ENCODE measurements at regions not wholly inside any gene's neighbourhood (a gene's known extent, or its start where the extent isn't known, plus 50 kb on each side); places are given as distances from the start of the nearest gene placed in this dataset.

DNA sequence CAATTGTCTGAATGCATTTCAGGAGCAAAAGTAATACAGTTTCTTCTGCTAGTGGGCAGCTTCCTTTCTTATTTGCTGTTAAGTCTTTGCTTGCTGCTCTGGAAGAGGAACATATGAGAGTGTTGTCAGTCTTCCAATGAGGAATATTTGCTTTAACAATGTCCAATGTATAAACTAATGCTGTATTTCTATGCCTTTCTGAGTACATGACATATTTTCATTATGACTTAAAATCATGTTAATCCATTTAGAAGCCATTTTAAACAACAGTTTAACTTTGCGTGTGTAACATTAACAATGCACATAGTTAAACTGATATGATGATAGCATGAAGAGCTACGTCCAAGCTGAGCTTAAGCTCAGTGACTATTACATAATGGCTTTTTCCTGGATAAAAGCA, 933.4 kb upstream of the GHITM start:
- Histone ChIP-seq H3K27ac (no peak overlapping the region), H3K4me3 (ENCODE audit: low read depth, low read length) (no peak overlapping the region), H3K27me3 (ENCODE audit: insufficient read depth, low read depth, severe bottlenecking) (no peaks in the 10 kb centered on the region), H3K36me3 (no peaks in the 10 kb centered on the region), H3K9me3 (ENCODE audit: severe bottlenecking) (no peaks in the 10 kb centered on the region)
- TF ChIP-seq, protein P1, sequence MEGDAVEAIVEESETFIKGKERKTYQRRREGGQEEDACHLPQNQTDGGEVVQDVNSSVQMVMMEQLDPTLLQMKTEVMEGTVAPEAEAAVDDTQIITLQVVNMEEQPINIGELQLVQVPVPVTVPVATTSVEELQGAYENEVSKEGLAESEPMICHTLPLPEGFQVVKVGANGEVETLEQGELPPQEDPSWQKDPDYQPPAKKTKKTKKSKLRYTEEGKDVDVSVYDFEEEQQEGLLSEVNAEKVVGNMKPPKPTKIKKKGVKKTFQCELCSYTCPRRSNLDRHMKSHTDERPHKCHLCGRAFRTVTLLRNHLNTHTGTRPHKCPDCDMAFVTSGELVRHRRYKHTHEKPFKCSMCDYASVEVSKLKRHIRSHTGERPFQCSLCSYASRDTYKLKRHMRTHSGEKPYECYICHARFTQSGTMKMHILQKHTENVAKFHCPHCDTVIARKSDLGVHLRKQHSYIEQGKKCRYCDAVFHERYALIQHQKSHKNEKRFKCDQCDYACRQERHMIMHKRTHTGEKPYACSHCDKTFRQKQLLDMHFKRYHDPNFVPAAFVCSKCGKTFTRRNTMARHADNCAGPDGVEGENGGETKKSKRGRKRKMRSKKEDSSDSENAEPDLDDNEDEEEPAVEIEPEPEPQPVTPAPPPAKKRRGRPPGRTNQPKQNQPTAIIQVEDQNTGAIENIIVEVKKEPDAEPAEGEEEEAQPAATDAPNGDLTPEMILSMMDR (IDR thresholded peaks at IDR 0.05; ENCODE audit: low read depth, low read length), result no peak
- no peak for DNase-seq

DNA sequence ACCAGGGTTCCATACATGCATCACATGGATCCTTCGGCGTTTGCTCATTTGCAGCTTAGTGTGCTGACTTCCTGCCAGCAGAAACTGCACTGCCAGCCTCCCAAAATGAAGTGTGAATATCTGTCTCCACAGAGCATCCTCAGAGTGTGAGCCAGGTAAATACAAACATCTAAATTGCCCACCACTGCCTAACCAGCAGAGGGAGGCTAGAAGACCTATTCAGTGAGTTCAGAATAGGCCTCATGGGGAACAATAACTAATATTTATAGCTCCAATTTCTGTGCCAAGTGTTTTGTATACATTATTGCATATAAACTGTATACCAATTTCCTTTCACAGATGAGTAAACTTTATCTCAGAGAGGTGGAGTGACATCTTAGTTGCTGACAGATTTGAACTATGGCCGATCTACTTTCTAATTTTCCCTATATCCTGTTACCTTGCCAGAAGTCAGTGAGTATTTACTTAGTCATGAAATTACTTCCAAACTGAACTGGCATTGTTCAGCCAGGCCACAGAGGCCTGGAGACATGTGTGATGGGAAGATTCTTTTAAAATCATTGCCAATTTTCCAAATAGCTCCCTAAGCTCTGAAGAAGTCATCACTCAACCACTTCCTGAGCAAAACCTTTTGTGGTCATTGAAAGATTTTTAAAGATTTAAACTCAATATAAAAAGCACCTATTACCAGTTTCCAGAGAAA, 926.5 kb upstream of the GHITM start:
- H3K27me3 ChIP-seq (ENCODE audit: insufficient read depth, low read depth, severe bottlenecking), result no peaks in the 10 kb centered on the region
- TF ChIP-seq, protein P1 (IDR thresholded peaks at IDR 0.05; ENCODE audit: low read depth, low read length), result no peak
- no peaks in the 10 kb centered on the region for H3K9me3 ChIP-seq (ENCODE audit: severe bottlenecking)
- no peak overlapping the region for H3K4me3 ChIP-seq (ENCODE audit: low read depth, low read length)
- H3K36me3 ChIP-seq, result no peaks in the 10 kb centered on the region
- no peak overlapping the region for H3K27ac ChIP-seq
- DNase-seq, result no peak

DNA sequence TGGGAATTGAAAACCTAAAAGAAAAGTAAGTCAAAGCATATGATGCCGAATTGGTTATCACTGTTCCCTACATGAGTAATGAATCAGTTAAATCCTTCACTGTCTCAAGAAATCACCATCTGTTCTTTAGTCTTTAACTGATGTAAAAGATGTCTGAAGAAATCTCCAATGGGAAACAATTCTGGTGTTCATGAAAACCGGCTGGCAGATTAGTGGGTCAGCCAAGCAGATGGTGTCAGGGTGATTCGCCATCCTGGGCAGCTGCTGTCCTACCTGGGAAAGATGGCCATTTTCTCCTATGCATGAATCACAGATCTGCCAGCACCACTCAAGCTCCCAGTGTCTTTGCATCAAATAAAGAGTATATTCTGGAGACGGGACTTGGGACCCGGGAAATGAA, 925.2 kb upstream of the GHITM start:
- no peaks in the 10 kb centered on the region for H3K36me3 ChIP-seq
- H3K4me3 ChIP-seq (ENCODE audit: low read depth, low read length), result no peak overlapping the region
- H3K27me3 ChIP-seq (ENCODE audit: insufficient read depth, low read depth, severe bottlenecking), result no peaks in the 10 kb centered on the region
- DNase-seq, result peak; percentile 84
- no peaks in the 10 kb centered on the region for H3K9me3 ChIP-seq (ENCODE audit: severe bottlenecking)
- TF ChIP-seq, protein P1 (IDR thresholded peaks at IDR 0.05; ENCODE audit: low read depth, low read length), result no peak
- peak overlapping the region; percentile 60 for H3K27ac ChIP-seq

DNA sequence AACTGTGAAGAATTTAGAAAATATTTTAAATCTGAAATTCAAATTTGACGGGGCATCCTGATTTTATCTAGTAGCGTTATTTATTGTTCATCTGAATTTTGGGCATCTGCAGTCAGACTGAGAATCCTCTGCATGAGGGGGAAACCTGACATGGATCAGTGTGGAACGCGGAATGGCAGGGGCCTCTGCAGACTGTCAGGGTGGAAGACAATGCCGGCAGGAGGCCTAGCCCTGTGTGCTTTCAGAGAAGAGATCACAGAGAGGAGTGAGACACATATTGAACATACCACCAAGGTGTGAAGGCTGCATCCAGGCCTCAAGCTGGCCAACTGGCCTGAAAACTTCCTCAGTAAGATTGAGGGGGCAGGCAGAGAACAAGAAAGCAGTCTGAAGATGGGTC, 921.1 kb upstream of the GHITM start:
- H3K27ac ChIP-seq, result no peak overlapping the region
- DNase-seq, result no peak
- TF ChIP-seq, protein P1 (IDR thresholded peaks at IDR 0.05; ENCODE audit: low read depth, low read length), result no peak
- no peaks in the 10 kb centered on the region for H3K36me3 ChIP-seq
- no peaks in the 10 kb centered on the region for H3K9me3 ChIP-seq (ENCODE audit: severe bottlenecking)
- no peaks in the 10 kb centered on the region for H3K27me3 ChIP-seq (ENCODE audit: insufficient read depth, low read depth, severe bottlenecking)
- no peak overlapping the region for H3K4me3 ChIP-seq (ENCODE audit: low read depth, low read length)

DNA sequence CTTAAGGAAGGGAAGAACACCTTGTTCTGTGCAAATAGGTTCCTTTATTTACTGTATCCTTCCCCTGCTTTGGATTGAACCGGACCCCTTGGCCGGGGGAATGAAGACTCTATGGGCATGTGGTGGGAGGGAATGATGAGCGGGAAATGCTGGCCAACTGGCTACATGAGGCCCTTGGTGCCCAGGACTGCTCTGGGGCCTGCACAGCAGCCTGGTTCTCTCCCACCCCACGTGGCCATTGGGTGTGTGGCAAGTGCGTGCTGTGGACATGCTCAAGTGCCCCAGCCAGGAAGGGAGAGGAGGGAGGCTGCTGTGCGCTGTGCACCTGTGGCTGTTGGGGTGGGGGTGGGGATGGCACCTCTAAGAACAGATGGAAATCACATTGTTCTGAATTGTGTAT, 917.0 kb upstream of the GHITM start:
- Histone ChIP-seq H3K4me3 (ENCODE audit: low read depth, low read length) (no peak overlapping the region), H3K9me3 (ENCODE audit: severe bottlenecking) (no peaks in the 10 kb centered on the region), H3K36me3 (no peaks in the 10 kb centered on the region), H3K27me3 (ENCODE audit: insufficient read depth, low read depth, severe bottlenecking) (no peaks in the 10 kb centered on the region), H3K27ac (no peak overlapping the region)
- no peak for DNase-seq
- TF ChIP-seq, protein P1 (IDR thresholded peaks at IDR 0.05; ENCODE audit: low read depth, low read length), result no peak
